GM12878 (cell line): ENCODE measurements at regions not wholly inside any gene's neighbourhood (a gene's known extent, or its start where the extent isn't known, plus 50 kb on each side); places are given as distances from the start of the nearest gene placed in this dataset.

Source experiments
- ATAC-seq: fragments of 200-7000 bp; cut with Tn5 transposase; 3 replicates; pipeline ENCODE4 v1.9.1; 2020; ENCODE audit warnings: mild to moderate bottlenecking, moderate library complexity
- BruUV-seq: library from RNA; stranded (reverse); fragments of 400-500 nt; replicated peaks from 2 replicates; lab custom pipeline; 2021; lab: Mats Ljungman, UMichigan
- CTCF ChIA-PET: fragments of 300-600 bp; sonication (Branson Sonifier 250); formaldehyde crosslinking; extraction: SDS; loops from one replicate; lab custom pipeline; 2021; ENCODE audit warnings: inconsistent platforms; lab: Yijun Ruan, JAX
- POLR2A ChIA-PET: fragments of 350-600 bp; formaldehyde crosslinking; extraction: SDS; loops from one replicate; lab custom pipeline; 2021; ENCODE audit warnings: inconsistent platforms; lab: Charles Lee
- RAD21 ChIA-PET: fragments of 300-600 bp; sonication (Branson Sonifier 250); formaldehyde crosslinking; loops from one replicate; lab custom pipeline; 2023; ENCODE audit warnings: antibody characterized with exemption; ENCODE audit not compliant: unreplicated experiment; lab: Charles Lee
- SMC1A ChIA-PET: fragments of 300-600 bp; sonication (Branson Sonifier 250); formaldehyde crosslinking; loops from one replicate; lab custom pipeline; 2023; ENCODE audit not compliant: unreplicated experiment, uncharacterized antibody; lab: Charles Lee
- DNase-seq: peaks from one replicate; pipeline ENCODE4 v3.0.0-alpha.2; 2011; ENCODE audit warnings: low read depth, low spot score
- FAIRE-seq: peaks from 3 replicates; lab custom pipeline; 2011; peaks lifted over from hg19 to GRCh38; lab: Jason Lieb, UNC
- H2AFZ ChIP-seq: 2 replicates; pipeline ENCODE4 v1.6.0; 2011; ENCODE audit warnings: low read depth, low read length, control low read depth; ENCODE audit not compliant: control insufficient read depth
- H3K27ac ChIP-seq: 2 replicates; pipeline ENCODE4 v1.5.1; 2011; ENCODE audit warnings: control low read depth; ENCODE audit not compliant: control insufficient read depth, insufficient read depth
- H3K27me3 ChIP-seq, 2 experiments: replicated peaks in 1 of 2; 2 replicates each; pipeline versions ENCODE4 v1.6.0 to v1.6.1; 2011; ENCODE audit warnings: low read length in 1 of 2; ENCODE audit not compliant: control insufficient read depth in 2 of 2, insufficient read depth in 2 of 2
- H3K36me3 ChIP-seq, 2 experiments: 2 replicates each; pipeline ENCODE4 v1.5.1; 2011; ENCODE audit warnings: low read length in 1 of 2; ENCODE audit not compliant: control insufficient read depth in 2 of 2, insufficient read depth in 2 of 2
- H3K4me1 ChIP-seq: 2 replicates; pipeline ENCODE4 v1.6.1; 2011; ENCODE audit warnings: mild to moderate bottlenecking, low read length, moderate library complexity, mixed read lengths; ENCODE audit not compliant: control insufficient read depth, insufficient read depth
- H3K4me2 ChIP-seq: 2 replicates; pipeline ENCODE4 v1.6.0; 2011; ENCODE audit warnings: control low read depth; ENCODE audit not compliant: control insufficient read depth, insufficient read depth
- H3K4me3 ChIP-seq: fragments of 200-600 bp; sonication (generic); 2 replicates; pipeline ENCODE4 v1.5.1; 2016
- H3K79me2 ChIP-seq: 2 replicates; pipeline ENCODE4 v1.6.0; 2011; ENCODE audit warnings: low read length; ENCODE audit not compliant: control insufficient read depth, insufficient read depth
- H3K9ac ChIP-seq: 2 replicates; pipeline ENCODE4 v1.8.0; 2011; ENCODE audit warnings: low read length, control low read depth, mixed read lengths; ENCODE audit not compliant: control insufficient read depth, insufficient read depth
- H3K9me3 ChIP-seq: replicated peaks from 3 replicates; pipeline ENCODE4 v1.5.1; 2011; ENCODE audit warnings: mild to moderate bottlenecking, low read length; ENCODE audit not compliant: control insufficient read depth, insufficient read depth
- H4K20me1 ChIP-seq: 2 replicates; pipeline ENCODE4 v1.6.0; 2011; ENCODE audit not compliant: control insufficient read depth, insufficient read depth
- BRCA1 ChIP-seq: IDR thresholded peaks from 2 replicates; pipeline ENCODE4 v1.6.1; 2011; ENCODE audit warnings: low read depth, low read length, improper control_type of control experiment
- CBFB ChIP-seq: IDR thresholded peaks from 2 replicates; pipeline ENCODE4 v1.6.1; 2016; ENCODE audit warnings: antibody characterized with exemption, low read depth
- CBX5 ChIP-seq: sonication (generic); IDR thresholded peaks from 2 replicates; pipeline ENCODE4 v1.6.1; 2016; ENCODE audit warnings: low read depth, moderate library complexity, mild to moderate bottlenecking, inconsistent platforms
- CEBPZ ChIP-seq: fragments of 150-350 bp; IDR thresholded peaks from 2 replicates; pipeline ENCODE4 v1.6.1; 2016; ENCODE audit warnings: low read depth, low read length
- CREM ChIP-seq: IDR thresholded peaks from 2 replicates; pipeline ENCODE4 v1.6.1; 2014; ENCODE audit warnings: antibody characterized with exemption, low read depth
- EZH2 ChIP-seq: IDR thresholded peaks from 2 replicates; pipeline ENCODE4 v1.6.1; 2012; ENCODE audit warnings: low read depth, mild to moderate bottlenecking, control low read depth, inconsistent platforms, low read length, borderline replicate concordance; ENCODE audit not compliant: control insufficient read depth
- HCFC1 ChIP-seq: fragments of 150-350 bp; IDR thresholded peaks from 2 replicates; pipeline ENCODE4 v1.6.1; 2014; ENCODE audit warnings: low read length
- IKZF1 ChIP-seq: fragments of 450-650 bp; conservative IDR thresholded peaks from 2 replicates; pipeline ENCODE4 v1.6.1; 2017; ENCODE audit warnings: antibody characterized with exemption, mild to moderate bottlenecking
- IRF3 ChIP-seq: fragments of 450-650 bp; IDR thresholded peaks from 2 replicates; pipeline ENCODE4 v1.6.1; 2014; ENCODE audit warnings: mild to moderate bottlenecking
- JUNB ChIP-seq: IDR thresholded peaks from 2 replicates; pipeline ENCODE4 v1.6.1; 2016; ENCODE audit warnings: antibody characterized with exemption, mild to moderate bottlenecking
- NFXL1 ChIP-seq: fragments of 450-650 bp; IDR thresholded peaks from 2 replicates; pipeline ENCODE4 v1.6.1; 2017; ENCODE audit warnings: antibody characterized with exemption, mild to moderate bottlenecking, borderline replicate concordance
- STAT3 ChIP-seq: IDR thresholded peaks from 2 replicates; pipeline ENCODE4 v1.6.1; 2011; ENCODE audit warnings: low read depth, low read length, improper control_type of control experiment
- YBX1 ChIP-seq: fragments of 450-650 bp; IDR thresholded peaks from 2 replicates; pipeline ENCODE4 v1.6.1; 2016; ENCODE audit warnings: antibody characterized with exemption
- ZSCAN29 ChIP-seq: fragments of 450-650 bp; IDR thresholded peaks from 2 replicates; pipeline ENCODE4 v1.6.1; 2017; ENCODE audit warnings: mild to moderate bottlenecking, moderate library complexity
- WGBS: methylation state at CpG from one replicate; pipeline ENCODE4 v1.1.6; 2016; ENCODE audit warnings: low lambda C conversion rate; ENCODE audit not compliant: insufficient replicate concordance, insufficient coverage; ENCODE audit errors: missing lambda C conversion rate; 5-methylcytosine and 5-hydroxymethylcytosine counted together
- in situ Hi-C: fragments of 300-500 bp; cut with MboI; formaldehyde crosslinking; loops from 9 replicates; pipeline ENCODE4 v1.14.3; 2018; ENCODE audit warnings: mixed read lengths
- intact Hi-C: fragments of 100-400 bp; cut with micrococcal nuclease; formaldehyde crosslinking; loops from one replicate; pipeline ENCODE4 v1.14.2; 2022; ENCODE audit not compliant: unreplicated experiment

- TF ChIP-seq CEBPZ (no peak), STAT3 (no peak), YBX1 (no peak), IKZF1 (no peak), CREM (no peak), CBFB (no peak), JUNB (no peak), ZSCAN29 (no peak), NFXL1 (no peak)
These were observed 435.6 kb downstream of the TDRD15 start (continued) for GRCh38 chr2:21559351-21559750.

- no peaks in the 10 kb centered on the region for H3K27me3 ChIP-seq
- ChIA-PET SMC1A (no interaction called here), POLR2A (no interaction called here), RAD21 (no interaction called here), CTCF (no interaction called here)
- H3K4me1 ChIP-seq, result no peaks in the 10 kb centered on the region
- TF ChIP-seq HCFC1 (no peak), EZH2 (no peak), BRCA1 (no peak), NFXL1 (no peak), IRF3 (no peak), CBX5 (no peak)
- no peak overlapping the region for H2AFZ ChIP-seq
- no peak overlapping the region for H3K9ac ChIP-seq
- in situ Hi-C loops (no loop called here), intact Hi-C loops (no loop called here)
- no peaks in the 10 kb centered on the region for H3K79me2 ChIP-seq
- H4K20me1 ChIP-seq, result no peaks in the 10 kb centered on the region
- no peak overlapping the region for H3K27ac ChIP-seq
- BruUV-seq, result no TSS peak
- no peak overlapping the region for H3K4me3 ChIP-seq
- WGBS, result no CpG with 5 or more reads among the region's 1 CpG
- no peaks in the 10 kb centered on the region for H3K36me3 ChIP-seq
- no peak overlapping the region for H3K4me2 ChIP-seq
- H3K9me3 ChIP-seq, result no peaks in the 10 kb centered on the region
- no peak for FAIRE-seq
- no peak for ATAC-seq
- no peak for DNase-seq
These were observed 438.2 kb downstream of the TDRD15 start for GRCh38 chr2:21561965-21562364.
